GM12874 (cell line): ENCODE measurements at regions not wholly inside any gene's neighbourhood (a gene's known extent, or its start where the extent isn't known, plus 50 kb on each side); places are given as distances from the start of the nearest gene placed in this dataset.

Source experiments
- TF ChIP-seq, protein P1 (sequence below): IDR thresholded peaks from 2 replicates; pipeline ENCODE4 v1.5.1; 2011; ENCODE audit warnings: low read depth, mild to moderate bottlenecking, control low read depth, low read length, moderate library complexity; ENCODE audit not compliant: insufficient read depth

DNA sequence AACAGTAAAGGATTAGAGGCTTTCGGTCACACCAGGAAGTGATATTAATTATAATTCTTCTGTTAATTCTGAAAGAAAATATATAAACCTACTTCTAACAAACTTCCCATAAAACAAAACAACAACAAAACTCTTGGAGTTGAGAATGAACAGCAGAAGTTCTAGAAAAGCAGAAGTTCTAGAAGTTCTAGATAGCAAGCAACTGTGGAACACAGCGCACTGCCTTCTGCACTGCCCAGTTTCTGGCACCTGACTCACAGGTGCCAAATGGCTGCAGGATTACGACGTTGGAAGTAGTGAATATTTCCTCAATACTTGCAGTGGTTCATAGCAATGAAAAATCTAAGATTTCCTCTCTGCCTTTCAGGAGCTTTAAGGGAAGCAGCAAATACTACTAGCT is 132.2 kb downstream of the OR13A1 start:
- TF ChIP-seq, protein P1, sequence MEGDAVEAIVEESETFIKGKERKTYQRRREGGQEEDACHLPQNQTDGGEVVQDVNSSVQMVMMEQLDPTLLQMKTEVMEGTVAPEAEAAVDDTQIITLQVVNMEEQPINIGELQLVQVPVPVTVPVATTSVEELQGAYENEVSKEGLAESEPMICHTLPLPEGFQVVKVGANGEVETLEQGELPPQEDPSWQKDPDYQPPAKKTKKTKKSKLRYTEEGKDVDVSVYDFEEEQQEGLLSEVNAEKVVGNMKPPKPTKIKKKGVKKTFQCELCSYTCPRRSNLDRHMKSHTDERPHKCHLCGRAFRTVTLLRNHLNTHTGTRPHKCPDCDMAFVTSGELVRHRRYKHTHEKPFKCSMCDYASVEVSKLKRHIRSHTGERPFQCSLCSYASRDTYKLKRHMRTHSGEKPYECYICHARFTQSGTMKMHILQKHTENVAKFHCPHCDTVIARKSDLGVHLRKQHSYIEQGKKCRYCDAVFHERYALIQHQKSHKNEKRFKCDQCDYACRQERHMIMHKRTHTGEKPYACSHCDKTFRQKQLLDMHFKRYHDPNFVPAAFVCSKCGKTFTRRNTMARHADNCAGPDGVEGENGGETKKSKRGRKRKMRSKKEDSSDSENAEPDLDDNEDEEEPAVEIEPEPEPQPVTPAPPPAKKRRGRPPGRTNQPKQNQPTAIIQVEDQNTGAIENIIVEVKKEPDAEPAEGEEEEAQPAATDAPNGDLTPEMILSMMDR, result no peak

DNA sequence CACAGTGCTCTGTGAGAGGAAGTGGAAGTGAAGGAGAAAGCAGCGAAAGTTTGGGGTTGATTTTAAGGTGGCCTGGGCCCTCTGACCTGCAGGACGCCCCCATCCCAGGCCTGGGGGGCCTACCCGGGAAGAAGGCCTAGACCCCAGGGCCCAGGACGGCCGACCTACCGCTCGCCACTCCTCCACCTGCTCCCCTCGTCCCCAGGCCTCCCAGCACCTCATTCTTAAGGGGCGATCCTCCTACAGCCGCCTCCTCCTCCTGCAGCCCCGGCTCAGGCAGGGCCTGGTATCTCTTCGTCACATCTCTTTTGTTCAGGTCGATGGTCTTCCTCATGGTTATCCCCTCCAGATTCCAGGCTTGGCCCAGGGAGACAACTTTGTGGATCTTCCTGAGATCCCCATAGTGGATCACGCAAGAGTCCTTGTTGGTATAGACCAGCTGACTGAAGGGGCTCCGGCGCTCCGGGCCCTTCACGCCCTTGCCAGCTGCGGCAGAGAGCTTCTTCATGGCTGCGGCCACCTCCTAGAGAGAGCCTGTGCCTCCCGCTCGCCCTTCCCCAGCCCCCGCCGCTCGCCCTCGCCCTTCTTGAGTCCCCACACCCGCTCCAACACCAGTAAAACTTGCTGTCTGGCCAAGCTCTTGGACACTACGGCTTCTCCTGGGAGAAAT is 117.5 kb downstream of the OR13A1 start:
- TF ChIP-seq, protein P1, result no peak

DNA sequence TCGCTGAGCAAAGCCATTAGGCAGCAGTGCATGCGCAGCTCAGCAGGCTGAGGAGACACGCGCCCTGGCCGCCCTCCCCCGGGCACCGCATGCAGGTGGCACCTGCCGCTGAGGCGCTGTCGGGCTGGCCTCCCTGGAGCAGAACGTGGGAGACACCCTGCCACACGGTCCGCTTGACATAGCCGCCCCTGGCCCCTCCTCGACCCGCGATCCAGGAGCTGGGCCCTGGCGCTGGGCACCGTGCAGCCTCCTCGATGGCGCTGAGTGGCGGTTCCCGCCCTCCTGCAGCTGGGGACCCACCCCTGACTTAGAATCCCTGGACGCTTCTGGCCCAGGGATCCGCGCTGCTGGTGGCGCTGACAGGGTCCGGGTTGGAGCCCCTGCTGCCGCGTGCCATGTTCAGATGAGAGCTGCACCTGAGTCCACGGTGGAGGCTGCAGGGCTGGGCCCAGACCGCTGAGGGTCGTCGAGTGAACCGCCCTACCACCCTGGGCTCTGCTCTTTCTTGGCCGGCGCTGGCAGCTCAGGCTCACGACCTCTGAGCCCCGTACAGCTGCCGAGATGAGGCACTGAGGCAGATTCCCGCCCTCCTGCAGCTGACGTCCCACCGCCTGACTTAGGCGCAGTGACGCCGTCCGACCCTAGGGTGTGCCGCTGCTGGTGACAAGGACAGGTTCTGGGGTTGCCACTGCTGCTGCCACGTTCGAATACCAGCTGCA is 116.8 kb downstream of the OR13A1 start:
- TF ChIP-seq, protein P1, result no peak

DNA sequence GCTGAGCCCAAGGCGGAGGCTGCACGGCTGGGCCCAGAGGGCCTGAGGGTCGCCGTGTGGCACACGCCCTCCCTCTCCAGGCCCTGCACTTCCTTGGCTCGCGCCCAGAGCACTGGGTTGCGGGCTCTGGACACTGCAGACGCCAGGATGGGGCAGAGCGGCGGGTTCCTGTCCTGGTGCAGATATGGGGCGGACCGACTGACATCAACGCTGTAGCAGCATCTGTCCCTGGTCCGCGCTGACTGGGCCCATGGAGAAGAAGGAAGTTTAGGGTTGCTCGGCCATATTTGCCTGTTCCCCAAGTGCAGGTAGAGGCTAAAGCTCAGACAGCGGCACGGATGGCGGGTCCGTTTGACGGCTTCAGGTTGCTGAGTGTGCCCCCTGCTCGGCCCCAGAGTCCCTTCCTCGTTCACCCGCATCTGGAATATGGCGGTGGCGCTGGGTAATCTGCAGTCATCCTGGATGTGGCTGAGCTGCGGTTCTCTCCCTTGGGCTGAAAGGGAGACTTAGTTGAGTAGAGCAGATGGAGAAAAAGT is 116.1 kb downstream of the OR13A1 start:
- TF ChIP-seq, protein P1, result no peak

DNA sequence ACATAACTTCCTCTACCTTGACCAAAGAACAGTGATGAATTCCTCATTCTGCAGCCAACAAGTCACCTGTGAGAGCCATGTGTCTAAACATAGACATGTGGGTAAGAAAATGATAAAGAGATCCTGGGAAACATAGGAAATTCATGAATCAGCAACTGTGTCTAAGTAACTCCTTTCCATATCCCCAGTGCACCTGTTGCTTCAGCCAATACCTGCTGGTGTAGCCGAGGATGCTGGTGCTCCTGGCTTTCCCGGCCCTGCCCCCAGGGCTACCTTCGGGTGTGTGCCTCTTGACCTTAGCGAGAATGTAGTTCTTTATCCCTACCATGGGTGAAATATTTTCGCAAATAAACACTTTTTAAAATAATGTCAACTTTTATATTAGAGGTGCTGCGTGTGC is 114.1 kb downstream of the OR13A1 start:
- TF ChIP-seq, protein P1, result no peak

DNA sequence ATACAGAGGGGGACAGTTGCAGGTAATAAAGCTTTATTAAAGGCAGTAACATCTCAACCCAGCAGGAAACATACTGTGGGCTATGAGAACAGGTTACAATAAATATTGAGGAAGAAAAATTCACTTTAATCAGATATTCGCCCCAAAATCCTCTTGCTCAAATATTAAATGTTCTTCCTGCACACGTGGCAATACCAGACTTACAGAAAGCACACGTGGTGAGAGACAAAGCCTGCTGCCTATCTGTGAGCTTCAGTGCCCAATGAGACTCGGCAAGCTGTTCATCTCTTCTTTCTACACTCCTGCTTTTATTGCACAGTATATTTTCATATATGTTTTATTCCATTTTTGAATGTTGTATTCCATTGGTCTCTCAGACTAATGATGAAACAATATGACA is 113.2 kb downstream of the OR13A1 start:
- TF ChIP-seq, protein P1, result no peak

DNA sequence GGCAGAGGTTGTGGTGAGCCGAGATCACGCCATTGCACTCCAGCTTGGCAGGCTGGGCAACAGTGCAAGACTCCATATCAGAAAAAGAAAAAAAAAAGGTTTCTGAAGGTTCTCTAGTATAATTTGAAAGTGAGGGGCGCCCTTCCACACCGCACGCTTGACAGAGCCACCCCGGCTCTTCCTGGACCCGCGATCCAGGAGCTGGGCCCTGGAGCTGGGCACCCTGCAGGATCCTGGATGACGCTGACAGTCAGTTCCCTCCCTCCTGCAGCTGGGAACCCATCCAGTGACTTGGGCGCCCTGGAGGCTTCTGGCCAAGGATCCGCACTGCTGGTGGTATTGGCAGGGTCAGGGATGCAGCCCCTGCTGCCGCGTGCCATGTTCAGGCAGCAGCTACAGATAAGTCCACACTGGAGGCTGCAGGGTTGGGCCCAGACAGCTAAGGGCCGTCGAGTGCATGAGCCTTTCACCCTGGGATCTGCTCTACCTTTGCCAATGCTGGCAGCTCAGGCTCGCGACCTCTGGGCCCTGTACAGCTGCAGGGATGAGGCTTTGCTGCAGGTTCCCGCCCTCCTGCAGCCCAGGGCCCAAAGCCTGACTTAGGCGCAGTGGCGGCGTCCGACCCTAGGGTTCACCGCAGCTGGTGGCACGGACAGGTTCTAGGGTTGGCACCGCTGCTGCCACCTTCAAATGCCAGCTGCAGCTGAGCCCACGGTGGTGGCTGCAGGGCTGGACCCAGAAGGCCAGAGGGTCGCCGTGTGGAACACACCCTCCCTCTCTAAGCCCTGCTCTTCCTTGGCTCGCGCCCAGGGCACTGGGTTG is 110.2 kb downstream of the OR13A1 start:
- TF ChIP-seq, protein P1, result no peak
